GM19240 (cell line): ENCODE measurements at regions not wholly inside any gene's neighbourhood (a gene's known extent, or its start where the extent isn't known, plus 50 kb on each side); places are given as distances from the start of the nearest gene placed in this dataset.

Source experiments
- DNase-seq: peaks from one replicate; pipeline ENCODE4 v3.0.0; 2011; ENCODE audit warnings: low spot score; ENCODE audit not compliant: insufficient read length

DNA sequence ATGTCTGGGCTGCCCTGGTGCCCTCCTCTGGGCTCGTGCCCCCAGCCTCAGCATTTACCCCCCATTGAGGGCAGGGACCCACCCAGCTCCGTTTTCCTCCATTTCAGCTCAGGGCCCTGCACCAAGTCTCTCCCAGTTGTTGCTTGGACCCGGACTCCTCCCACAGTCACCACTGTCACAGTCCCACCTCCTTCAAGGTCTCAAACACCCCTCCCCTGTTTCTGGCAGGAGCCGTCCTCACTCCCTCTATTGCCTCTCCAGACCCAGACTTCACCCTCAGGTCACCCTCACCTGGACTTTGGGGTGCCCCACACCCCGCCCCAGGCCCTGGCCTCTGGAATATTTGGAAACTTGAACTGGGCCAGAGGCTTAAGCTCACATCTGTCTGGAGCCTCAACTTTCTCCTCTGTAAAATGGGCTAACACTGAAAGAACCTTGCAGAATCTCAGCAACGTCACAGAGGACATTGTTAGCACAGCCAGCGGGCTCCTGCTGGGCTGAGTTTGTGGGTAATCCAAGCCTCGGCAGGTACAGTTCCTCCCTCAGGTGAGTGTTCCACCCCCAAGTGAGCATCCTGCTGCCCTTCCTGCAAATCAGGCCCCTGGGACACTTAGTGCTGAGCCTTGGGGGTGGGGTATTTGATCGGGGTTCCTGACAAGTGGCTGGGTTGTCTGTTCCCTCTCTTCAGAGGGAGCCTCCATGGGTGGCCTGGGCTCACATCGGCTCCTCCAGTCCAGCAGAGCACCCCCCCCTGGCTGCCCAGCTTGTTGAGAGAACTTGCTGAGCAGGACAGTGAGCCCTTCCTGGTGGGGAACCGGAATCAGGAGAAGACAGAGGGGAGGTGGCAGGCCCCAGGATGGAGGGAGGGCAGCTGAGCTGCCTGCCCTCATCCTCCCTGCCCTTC is 130.1 kb downstream of the C9orf50 start:
- DNase-seq, result no peak

DNA sequence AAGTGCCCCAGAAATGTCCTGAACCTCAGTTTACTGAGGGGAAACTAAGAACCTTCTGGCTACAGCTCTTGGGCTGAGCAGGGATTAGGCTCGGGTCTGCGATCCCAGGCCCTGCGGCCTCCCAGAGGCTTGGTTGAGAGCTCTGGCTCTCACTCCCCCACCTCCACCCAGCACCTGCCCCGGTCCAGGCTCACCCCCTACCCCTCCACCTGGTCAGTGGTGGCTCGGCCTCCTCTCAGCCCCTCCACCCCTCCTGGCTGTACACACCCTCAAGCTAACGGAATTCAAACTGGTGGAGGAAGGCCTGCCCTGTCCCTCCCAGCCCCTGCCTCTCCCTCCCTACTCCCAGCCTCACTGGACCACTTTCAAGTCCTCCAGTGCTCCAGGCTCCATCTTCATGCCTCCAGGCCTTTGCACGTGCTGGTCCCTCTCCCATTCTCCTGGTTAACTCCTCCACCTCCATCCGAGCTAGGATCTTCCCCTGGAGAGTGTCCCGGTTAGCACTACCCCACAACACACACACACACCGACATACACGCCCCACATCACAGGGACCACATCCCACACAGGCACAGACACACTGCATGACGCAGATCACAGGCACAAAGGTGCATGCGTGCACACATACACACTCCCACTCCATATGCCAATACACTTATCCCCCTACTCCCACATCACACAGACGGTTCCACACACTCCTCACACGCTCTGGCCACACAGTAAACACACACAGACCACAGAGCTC is 130.9 kb downstream of the C9orf50 start:
- DNase-seq, result no peak

DNA sequence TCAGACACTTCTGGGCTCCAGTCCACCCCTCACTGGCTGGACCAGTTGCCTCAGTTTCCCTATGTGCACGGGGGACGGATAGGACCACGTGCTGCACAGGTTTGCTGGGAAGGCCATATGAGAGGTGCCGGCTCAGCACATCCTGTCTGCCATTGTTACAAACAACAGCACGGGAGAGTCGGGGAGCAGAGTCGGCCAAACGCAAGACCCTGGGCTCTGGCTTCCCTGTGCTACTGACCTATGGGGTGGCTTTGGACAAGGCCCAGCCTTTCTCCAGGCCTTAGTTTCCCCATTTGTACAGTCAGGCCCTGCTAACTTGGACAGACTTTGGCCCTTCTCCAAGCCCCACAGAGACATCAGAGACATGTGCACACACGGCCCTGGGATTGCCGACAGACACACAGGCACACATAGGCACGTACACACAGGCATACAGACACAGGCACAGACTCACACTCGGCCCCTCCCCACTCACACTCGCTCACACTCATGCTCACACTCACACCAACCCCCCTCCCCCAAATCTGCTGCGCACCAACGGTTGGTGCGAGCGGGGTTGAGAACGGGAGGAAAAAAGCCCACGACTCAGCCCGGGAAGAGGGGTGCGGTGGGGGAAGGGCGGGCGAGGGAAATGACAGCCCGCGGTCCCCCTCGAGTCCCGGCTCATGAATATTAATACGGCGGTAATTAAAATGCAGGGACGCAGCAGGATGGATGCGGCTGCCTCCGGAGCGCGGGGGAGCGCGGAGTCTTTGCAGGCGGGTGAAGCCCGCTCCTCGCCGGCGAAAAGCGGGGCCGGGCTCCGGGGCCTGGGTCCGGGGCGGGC is 133.0 kb downstream of the C9orf50 start:
- no peak for DNase-seq

DNA sequence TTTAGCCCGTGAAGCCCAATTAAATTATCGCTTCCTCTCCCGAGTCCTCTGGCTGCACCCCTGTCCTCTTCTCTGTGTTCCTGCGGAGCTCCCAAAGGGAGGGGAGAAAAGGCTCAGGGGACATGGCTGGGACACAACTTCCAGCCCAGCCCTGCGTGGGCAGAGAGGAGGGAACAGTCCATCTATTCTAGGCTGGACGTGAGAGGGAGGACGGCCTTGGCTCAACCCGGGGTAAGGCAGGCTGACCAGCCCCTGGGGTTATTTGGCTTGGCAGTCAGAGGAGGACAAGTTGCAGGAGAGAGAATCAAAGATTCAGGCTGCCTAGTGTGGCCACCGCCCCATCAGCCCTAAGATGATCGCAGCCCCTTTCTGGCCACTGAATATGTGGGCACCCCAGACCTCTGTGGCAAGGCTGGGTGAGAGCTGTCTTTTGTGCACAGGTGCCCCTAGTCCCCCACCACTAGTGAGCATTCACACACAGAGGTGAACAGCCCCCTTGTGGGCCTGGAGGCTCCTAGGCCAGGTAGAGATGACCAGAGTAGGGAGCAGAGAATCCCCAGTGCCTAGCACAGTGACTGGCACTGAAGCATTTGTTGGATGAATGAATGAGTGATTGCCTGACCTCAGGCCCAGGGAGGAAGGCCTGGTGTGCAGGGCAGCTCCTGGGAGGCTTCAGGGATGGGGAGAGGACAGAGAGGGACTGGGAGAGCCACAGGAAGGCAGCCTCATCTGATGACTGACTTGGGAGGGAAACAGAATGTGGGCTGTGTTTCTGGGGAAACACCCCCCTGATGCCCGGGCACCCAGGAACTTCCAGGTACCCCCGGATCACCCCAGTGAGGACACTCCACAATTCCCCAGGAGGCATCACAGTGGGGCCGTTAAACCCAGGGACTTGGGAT is 133.9 kb downstream of the C9orf50 start:
- no peak for DNase-seq

DNA sequence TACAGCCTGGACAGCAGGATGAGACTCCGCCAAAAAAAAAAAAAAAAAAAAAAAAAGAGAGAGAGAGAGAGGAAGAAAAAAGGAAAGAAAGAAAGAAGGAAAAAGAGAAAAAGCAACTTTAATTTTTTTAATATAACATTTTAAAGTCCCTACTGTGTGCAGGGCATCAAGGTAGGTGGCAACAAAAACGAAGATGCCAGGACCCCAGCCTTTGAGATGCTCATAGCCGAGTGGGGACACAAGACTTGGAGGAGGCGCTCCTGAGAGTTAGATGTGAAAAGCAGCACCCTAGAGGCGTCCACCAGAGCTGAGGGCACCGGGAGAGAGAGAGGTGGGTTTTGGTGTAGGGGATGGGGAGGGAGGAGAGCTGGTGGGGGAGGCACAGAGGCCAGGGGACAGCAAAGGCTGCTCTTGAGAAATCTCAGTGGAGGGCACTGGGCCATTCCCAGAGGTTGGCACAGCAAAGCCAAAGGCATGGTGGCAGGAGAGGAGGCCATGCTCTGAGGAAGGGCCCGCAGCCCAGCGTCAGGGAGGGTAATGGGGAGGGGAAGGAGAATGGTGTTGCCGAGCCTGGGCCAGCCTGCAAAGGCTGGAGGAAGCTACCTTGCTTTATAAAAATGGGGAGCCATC is 135.6 kb downstream of the C9orf50 start:
- DNase-seq, result no peak

DNA sequence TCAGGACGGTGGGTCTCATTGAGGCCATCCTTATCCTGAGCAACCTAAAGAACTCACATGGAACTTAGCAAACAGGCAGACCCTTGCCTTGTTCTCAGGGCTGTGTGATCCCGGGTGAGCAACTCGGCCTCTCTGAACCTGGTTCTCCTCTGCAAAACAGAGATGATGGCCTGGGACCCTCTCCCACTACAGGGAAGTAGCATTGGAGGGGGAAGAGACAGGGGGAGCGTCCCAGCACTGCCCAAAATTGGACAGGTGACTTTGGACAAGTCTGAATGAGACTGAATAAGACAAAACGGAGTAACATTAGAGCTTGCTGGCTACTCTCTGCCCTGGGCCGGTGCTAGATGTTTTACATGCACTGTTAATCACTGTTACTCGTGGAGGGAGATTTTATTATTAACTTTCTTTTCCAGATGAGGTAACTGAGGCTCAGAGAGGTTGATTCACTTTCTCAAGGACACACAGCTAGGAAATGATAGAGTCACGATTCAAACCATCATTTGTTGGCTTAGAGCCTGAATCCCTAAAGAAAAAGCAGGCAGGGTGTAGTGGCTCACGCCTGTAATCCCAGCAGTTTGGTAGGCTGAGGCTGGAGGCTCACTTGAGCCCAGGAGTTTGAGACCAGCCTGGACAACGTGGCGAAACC is 136.4 kb downstream of the C9orf50 start:
- no peak for DNase-seq

DNA sequence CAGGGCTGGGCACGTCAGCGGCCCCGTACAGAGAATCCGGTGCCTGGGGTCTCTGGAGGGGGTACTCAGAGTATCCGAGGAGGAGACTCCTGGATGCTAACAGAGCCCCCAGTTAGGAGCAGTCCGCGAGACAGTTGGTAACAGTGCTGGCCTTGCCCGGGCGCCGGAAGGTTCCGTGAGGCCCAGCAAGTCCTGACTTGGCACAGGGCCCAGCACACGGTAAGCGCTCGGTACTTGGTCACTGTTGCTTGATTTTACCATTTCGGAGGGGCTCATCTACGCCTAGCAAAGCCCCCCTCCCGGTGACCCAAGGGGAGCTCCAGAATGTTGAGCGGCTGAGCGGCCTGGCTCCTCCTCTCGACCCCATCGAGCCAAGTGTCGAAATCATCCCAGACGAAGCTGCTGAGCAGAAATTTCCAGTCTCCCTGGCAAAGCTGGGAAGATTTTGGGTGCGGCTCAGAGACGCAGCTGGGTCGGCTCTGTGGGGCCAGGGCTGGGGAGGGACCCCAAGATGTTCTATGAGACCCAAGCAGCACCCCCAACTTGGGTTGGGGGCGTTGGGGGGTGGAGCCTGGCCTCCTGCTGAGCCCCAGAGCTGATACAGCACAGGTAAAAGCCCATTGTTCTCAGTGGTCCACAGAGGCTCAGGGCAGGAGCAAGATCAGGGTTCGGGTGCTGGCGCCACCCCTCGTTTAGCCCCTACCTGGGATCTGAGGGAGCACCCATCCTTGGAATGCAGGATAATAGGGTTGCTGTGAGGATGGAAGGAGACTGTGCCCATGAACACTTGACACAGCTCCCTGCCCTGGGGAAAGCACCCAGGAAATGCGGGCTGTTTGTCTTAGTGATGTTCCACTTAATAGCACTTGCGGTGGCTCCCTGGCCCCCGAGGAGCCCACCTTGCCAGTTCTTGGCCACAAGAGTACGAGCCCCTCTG is 137.2 kb downstream of the C9orf50 start:
- DNase-seq, result no peak

DNA sequence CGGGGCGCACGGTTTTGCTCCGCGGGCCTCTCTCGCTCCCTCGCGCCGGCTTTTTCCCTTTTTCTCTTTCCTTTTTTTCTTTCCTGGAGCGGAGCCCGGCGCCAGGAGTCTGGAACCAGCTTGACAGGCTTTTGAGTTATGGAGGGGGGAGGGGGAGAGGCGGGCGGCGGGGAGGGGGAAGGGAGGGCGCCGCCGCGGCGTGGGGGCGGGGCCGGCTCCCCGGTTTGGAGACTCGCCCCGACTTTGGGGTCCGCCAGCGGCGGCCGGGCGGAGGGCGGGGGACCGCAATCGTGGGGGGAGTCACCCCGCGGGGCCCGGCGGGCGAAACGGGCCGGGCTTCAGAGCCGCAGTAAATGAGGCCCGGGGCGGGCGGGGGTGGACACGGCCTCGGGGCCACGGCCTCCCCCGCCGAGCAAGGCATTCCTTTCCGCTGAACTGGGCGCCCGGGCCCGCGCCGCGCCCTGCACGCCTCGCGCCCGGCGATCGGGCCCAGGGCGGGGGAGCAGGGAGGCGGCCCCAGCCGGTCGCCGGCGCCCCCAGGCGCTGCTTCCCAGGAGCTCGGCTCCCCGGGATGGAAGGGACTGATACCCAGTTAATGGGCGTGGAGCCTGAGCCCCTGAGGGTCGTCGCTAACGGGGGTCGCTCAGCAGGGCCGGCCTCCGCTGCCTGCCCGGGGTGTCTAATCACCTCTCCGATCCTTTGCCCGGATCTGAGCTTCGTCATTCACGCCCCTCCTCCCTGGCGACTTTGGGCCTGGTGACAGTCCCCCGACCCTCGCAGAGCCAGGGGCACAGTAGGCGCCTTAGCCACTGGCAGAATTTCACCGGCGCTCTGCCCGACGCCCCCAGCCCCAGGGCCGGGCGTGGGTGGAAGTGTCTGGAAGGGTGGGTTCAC is 138.1 kb downstream of the C9orf50 start:
- DNase-seq, result no peak

DNA sequence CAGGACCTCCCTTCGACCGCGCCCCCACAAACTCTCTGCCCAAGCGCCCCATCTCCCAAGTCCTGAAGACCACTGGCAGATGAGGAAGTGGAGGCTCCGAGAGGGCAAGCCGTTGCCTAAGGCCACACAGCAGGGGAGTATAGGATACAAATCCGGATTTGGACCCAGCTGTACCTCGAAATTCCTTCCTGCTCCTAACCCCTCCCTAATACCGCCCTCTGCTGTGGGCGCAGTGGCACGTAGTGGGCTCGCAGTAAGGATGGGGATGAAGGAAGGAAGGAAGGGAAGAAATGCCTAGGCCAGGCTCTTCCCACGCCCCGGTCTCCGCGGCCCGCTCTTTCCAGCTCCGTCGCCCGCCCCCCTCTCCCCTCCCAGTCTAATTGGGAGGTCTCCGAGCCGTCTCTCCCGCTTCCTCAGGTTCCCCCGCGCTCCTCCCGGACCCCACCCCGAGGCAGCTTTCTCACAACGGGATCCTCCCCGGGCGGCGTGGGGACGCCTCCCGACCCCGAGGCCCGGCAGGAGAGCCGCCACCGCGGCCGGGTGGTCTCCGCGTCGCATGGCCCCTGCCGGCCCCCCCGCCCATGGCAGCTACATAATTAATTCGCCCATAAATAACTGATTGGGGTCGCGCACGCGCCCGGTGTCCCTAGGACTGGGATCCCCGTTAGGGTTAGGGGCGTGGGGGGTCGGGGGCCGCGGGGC is 138.9 kb downstream of the C9orf50 start:
- no peak for DNase-seq

DNA sequence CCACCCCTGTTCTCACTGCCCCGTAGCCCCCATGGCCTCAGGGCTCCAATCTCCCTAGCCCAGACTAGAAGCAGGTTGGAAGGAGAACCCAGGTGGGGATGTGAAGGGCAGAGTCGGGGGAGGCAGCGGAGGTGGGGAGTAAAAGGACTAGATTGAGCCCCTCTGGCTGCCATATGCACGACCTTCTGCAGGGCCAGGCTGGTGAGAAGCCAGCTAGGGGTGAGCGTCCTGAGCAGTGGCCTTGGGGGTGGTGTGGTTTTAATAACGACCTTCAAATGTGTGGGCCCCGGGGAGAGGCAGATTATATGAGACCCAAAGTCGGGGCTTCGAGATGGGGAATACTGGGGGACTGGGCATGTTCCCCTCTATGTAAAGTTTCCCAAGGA is 139.5 kb downstream of the C9orf50 start:
- DNase-seq, result no peak

DNA sequence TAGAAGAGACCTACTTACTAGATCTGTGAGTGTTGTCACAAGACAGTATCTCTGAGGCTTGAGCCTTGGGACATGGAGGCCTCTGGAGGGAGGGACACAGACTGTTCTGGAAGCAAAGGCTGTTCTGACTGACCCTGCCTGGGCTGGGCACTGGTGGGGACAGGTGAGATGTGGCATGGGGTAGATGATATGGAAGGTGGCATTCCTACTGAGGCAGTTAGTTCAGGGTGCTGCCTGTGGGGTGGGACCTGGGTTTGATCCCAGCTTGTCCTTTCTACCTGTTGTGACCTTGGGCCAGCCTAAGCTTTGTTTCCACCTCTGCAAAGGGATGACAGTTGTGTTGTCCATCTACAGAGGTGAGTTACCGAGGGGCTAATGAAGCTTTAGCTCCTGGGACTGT is 140.2 kb downstream of the C9orf50 start:
- no peak for DNase-seq

DNA sequence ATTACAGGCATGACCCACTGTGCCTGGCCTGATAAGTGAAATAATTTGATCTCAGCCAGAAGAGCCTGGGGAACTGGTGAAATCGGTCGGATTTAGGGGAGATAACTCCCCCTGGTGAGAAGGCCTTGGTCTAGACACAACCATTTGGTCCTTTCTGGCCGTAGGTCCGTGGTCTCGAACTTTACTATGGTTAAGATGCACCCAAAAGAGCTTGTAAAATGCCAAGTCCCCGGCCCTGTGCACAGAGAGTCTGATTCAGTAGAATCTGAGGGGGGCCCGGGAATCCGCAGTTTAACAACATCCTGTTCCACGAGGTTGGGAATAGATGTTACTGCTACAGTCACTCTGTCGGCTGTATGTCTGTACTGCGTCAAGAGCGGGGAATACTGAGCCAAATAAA is 140.7 kb downstream of the C9orf50 start:
- no peak for DNase-seq

DNA sequence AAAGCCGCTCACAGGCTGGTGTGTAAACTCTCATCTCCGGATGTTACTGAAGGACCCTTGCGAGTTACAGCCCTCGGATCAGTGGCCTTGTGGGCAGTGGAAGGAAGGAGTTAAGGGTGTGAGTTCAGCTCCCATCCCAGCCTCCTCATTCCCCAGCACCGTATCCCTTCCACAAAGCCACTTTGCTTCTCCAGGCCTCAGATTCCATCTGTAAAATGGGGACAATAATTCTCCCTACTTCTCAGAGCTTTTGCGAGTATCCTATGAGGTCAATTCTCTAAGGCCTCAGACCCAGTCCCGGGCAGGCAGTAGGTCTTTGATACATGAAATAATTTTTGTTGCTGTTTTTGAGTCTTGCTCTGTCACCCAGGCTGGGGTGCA is 141.3 kb downstream of the C9orf50 start:
- DNase-seq, result no peak

DNA sequence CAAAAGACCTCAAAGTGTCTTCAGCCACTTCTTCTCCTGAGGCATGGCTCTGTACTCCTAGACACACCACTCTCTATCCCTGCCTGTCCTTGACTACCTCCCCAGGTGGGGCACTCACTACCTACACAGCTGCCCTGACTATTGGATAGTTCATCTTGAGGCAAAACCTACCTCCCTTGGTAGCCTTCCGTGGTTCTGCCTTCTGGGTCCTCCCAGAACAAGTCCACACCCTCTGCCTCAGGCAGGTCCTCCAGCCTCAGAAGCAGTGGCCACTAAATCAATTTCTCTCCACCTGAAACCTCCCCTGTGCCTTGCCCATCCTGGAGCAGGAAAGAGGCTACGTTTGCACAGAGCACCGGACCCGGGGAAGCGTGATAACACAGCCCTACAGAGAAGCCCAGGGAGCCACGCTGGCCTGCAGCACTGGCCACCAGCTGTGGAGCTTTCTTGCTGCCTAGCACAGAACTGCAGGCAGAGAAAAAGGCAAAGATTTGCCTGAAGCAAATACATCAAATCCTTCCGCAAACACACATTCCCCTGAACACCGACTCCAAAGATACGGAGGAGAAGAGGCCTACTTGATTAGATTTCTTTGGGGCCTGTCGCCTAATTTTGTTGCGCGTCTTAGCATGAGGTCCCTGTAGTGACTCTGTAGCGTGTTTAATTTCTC is 141.8 kb downstream of the C9orf50 start:
- DNase-seq, result no peak

DNA sequence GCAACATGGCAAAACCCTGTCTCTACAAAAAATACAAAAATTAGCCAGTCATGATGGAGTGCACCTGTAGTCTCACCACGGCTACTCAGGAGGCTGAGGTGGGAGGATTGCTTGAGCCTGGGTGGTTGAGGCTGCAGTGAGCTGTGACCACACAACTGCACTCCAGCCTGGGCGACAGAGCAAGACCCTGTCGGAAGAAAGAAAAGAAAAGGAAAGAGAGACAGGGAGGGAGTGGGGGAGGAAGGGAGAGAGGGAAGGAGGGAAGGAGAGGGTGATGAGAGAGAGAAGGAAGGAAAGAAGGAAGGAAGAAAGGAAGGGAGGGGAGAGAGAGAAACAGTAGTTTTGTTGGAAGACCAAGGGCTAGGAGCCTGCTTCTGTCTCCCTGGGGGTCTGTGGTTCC is 142.4 kb downstream of the C9orf50 start:
- DNase-seq, result no peak

DNA sequence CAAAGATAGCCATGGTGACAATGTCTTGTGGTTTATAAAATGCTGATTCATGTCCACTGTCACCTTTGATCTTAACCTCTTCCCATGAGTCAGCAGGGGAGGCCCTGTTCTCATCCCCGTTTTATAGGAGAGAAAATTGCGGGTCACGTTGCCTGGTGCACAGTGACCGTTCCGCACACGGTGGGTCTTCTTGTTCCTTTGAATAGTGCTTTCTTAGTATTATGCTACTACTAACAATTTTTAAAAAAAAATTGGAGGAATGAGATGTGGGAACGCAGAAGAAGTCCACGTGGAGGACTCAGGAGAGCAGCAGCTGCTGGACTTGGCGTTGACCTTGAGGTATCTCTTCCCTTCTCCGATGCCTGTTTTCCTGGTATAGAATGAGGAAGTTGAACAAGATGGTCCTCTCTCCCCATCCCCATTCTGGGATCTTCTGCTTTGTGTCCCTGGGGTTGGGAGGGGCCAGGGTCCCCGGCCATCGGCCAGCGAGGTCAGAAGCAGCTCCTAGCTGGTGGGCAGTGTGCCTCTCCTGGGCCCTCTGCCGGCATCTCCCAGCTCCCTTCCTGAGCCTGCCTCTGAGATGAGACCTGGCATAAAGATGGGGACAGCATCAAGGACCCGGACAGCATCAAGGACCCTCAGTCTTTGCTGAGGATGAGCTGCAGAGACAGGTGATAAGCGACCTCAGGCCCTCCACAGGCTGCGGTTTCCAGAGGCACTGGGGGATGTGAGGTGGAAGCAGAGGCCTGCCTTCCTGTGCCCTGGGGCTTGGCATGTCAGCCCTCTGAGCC is 143.9 kb downstream of the C9orf50 start:
- no peak for DNase-seq
